Esophagus muscularis mucosa (tissue), 4 donors: ENCODE measurements at regions not wholly inside any gene's neighbourhood (a gene's known extent, or its start where the extent isn't known, plus 50 kb on each side); places are given as distances from the start of the nearest gene placed in this dataset.

Source experiments
- DNase-seq: peaks from one replicate; pipeline ENCODE4 v3.0.0-alpha.2; 2017; ENCODE audit errors: extremely low spot score
- H3K27ac ChIP-seq, 4 donors: fragments of 200-600 bp; sonication (generic); replicated peaks in 1 of 4; 1 replicate in 3 of 4; 2 replicates in 1 of 4; pipeline ENCODE4 v1.5.1; 2016 to 2019; ENCODE audit warnings: mild to moderate bottlenecking in 1 of 4
- H3K27me3 ChIP-seq, 4 donors: fragments of 200-600 bp; sonication (generic); one replicate each; pipeline versions ENCODE4 v1.5.1 to v1.6.0; 2016 to 2019
- H3K36me3 ChIP-seq, 4 donors: fragments of 200-600 bp; sonication (generic); one replicate each; pipeline ENCODE4 v1.5.1; 2016 to 2019
- H3K4me1 ChIP-seq, 4 donors: fragments of 200-600 bp; sonication (generic); one replicate each; pipeline ENCODE4 v1.5.1; 2016 to 2019
- H3K4me3 ChIP-seq, 4 donors: fragments of 200-600 bp; sonication (generic); 1 replicate in 2 of 4; 2 replicates in 2 of 4; pipeline ENCODE4 v1.5.1; 2016 to 2019; ENCODE audit warnings: mild to moderate bottlenecking in 4 of 4, moderate library complexity in 1 of 4
- H3K9me3 ChIP-seq, 4 donors: fragments of 200-600 bp; sonication (generic); 1 replicate in 3 of 4; 2 replicates in 1 of 4; pipeline ENCODE4 v1.5.1; 2016 to 2019
- CTCF ChIP-seq, 3 experiments: fragments of 200-600 bp in 2 of 3; fragments of 450-650 bp in 1 of 3; sonication (generic) in 2 of 3; IDR thresholded peaks; one replicate each; pipeline ENCODE4 v1.5.1; 2017 to 2019; ENCODE audit warnings: antibody characterized with exemption in 3 of 3, mild to moderate bottlenecking in 2 of 3, moderate library complexity in 1 of 3
- EP300 ChIP-seq: sonication (generic); formaldehyde crosslinking; IDR thresholded peaks from one replicate; pipeline ENCODE4 v1.6.1; 2017; ENCODE audit warnings: antibody characterized with exemption
- POLR2A ChIP-seq: fragments of 450-650 bp; IDR thresholded peaks from one replicate; pipeline ENCODE4 v1.6.1; 2017; ENCODE audit warnings: antibody characterized with exemption, moderate library complexity, mild to moderate bottlenecking, low read depth
- POLR2AphosphoS5 ChIP-seq, 2 donors: sonication (generic); formaldehyde crosslinking; IDR thresholded peaks; one replicate each; pipeline ENCODE4 v1.6.1; 2017; ENCODE audit warnings: antibody characterized with exemption in 2 of 2
- WGBS: methylation state at CpG from one replicate; pipeline ENCODE4 v1.1.5; 2018; 5-methylcytosine and 5-hydroxymethylcytosine counted together
- intact Hi-C: fragments of 100-400 bp; cut with DNase I; formaldehyde crosslinking; loops from one replicate; pipeline ENCODE4 v1.15.1; 2023

DNA sequence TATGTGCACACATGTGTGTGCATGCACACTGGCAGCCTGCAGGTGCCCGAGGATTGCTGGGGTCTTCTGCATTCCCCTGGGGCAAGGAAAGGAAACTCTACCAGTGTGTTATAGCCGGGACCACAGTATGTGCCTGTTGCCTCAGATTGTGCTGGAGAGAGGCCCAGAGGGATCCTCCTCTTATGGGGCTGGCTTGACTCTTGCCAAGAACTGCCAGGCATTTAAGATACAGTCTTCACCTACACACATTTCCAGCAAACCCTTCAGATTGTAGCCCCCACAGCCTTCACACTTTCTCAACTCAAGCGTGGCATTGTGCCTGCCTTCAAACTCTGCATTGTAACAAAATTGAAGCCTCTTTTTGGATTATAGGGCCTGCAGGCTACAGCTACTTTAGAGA is 176.7 kb upstream of the DYRK2 start:
- 93% methylated on average over 1 of the region's 3 CpGs for WGBS
- no peaks in the 10 kb centered on the region for H3K9me3 ChIP-seq
- no peak for DNase-seq
- intact Hi-C loops = no loop called here
- TF ChIP-seq EP300 (no peak), CTCF (IDR thresholded peaks at IDR 0.05) (no peak), POLR2AphosphoS5 (IDR thresholded peaks at IDR 0.05) (no peak), POLR2A (no peak)
- peaks cover 15 to 25% (median 21%) of the 10 kb centered on the region in 4 donors for H3K4me1 ChIP-seq
- no peaks in the 10 kb centered on the region for H3K36me3 ChIP-seq
- H3K4me3 ChIP-seq = no peak overlapping the region
- H3K27me3 ChIP-seq = no peaks in the 10 kb centered on the region
- H3K27ac ChIP-seq = no peak overlapping the region

- no peaks in the 10 kb centered on the region for H3K9me3 ChIP-seq
- peaks cover 15 to 25% (median 21%) of the 10 kb centered on the region in 4 donors for H3K4me1 ChIP-seq
- H3K27ac ChIP-seq = no peak overlapping the region
- DNase-seq = no peak
- 20% methylated on average over 1 of the region's 1 CpG for WGBS
- H3K36me3 ChIP-seq = no peaks in the 10 kb centered on the region
- no peak for TF ChIP-seq EP300
- no peak for TF ChIP-seq POLR2AphosphoS5 (IDR thresholded peaks at IDR 0.05)
- no peak for TF ChIP-seq POLR2A
- no peak for TF ChIP-seq CTCF (IDR thresholded peaks at IDR 0.05)
- intact Hi-C loops = no loop called here
- no peak overlapping the region for H3K4me3 ChIP-seq
- H3K27me3 ChIP-seq = no peaks in the 10 kb centered on the region
These were observed 176.0 kb upstream of the DYRK2 start for GRCh38 chr12:67472539-67472938.

DNA sequence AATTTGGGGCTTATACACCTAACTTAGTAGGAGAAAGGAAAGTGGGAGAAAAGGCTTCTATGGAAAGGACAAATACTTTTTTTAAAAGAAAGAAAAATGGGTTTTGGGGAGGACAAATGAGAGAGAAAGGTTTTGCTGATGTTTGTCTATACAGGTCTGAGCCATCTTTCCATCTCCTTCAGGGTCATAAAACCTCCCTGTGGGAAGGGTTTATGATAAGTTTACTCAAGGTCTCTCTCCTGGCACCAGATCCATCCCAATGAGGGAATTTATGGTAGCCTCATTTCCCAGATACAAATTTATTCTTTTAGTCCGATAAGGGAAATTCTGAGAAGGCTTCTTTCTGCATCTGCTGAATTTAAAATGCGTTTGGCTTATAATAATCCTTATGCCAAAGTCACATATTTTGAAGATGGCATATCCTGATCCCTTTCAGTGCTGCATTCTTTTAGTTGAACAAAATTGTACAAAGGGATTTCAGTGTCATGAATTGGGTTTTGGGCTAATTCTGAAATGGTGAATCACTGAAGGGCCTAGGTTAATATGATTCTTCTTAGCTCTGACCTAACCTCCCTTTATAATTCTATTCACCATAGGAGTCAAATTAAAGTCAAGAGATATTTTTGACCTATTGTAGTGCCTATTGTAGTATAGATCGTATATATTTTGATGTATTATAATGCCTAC is 173.5 kb upstream of the DYRK2 start:
- H3K36me3 ChIP-seq = no peaks in the 10 kb centered on the region
- H3K27me3 ChIP-seq = no peaks in the 10 kb centered on the region
- no peak overlapping the region for H3K27ac ChIP-seq
- H3K4me1 ChIP-seq = peaks cover 15 to 17% (median 17%) of the 10 kb centered on the region in 4 donors
- 97% methylated on average over 3 of the region's 3 CpGs for WGBS
- no peaks in the 10 kb centered on the region for H3K9me3 ChIP-seq
- intact Hi-C loops = no loop called here
- TF ChIP-seq CTCF (IDR thresholded peaks at IDR 0.05) (no peak), POLR2AphosphoS5 (IDR thresholded peaks at IDR 0.05) (no peak), EP300 (no peak), POLR2A (no peak)
- no peak for DNase-seq
- H3K4me3 ChIP-seq = no peak overlapping the region

DNA sequence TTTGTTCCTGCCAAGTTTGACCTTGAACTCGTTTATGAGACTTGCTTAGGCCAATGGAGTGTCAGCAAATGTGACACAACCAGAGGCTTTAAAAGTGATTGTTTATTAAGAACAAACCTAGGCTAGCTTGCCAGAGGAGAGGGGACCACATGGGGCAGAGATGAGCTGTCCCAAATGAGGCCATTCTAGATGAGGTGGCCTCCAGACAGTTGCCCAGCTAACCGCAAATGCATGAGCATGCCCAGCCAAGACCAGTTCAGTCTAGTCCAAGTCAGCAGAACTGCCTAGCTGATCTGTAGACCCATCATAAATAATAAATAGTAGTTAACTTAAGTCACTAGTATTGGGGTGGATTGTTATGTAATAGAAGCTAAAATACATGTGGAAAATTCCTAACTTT is 172.8 kb upstream of the DYRK2 start:
- TF ChIP-seq EP300 (no peak), POLR2AphosphoS5 (IDR thresholded peaks at IDR 0.05) (no peak), POLR2A (no peak), CTCF (IDR thresholded peaks at IDR 0.05) (no peak)
- intact Hi-C loops = no loop called here

More for the DNA sequence above, 172.8 kb upstream of the DYRK2 start:
- no peak overlapping the region for H3K27ac ChIP-seq
- no peaks in the 10 kb centered on the region for H3K9me3 ChIP-seq
- no peaks in the 10 kb centered on the region for H3K27me3 ChIP-seq
- DNase-seq = no peak
- no peak overlapping the region for H3K4me3 ChIP-seq
- WGBS = 90% methylated on average over 2 of the region's 2 CpGs
- peaks cover 15 to 17% (median 16%) of the 10 kb centered on the region in 4 donors for H3K4me1 ChIP-seq
- H3K36me3 ChIP-seq = no peaks in the 10 kb centered on the region
